ENCODE measurements at regions not wholly inside any gene's neighbourhood (a gene's known extent, or its start where the extent isn't known, plus 50 kb on each side); places are given as distances from the start of the nearest gene placed in this dataset.

GRCh38 chr9:82057805-82058204 lies 69.2 kb downstream of the SPATA31D1 start:
- TF ChIP-seq POLR2A (IDR thresholded peaks at IDR 0.05) = no peak
- TF ChIP-seq CTCF (IDR thresholded peaks at IDR 0.05) = no peak

Data from esophagus squamous epithelium (tissue), 4 donors.